Fibroblast of villous mesenchyme (primary cell): ENCODE measurements at regions not wholly inside any gene's neighbourhood (a gene's known extent, or its start where the extent isn't known, plus 50 kb on each side); places are given as distances from the start of the nearest gene placed in this dataset.

ENCODE experiments used
- DNase-seq: peaks from one replicate; pipeline ENCODE4 v3.0.0-alpha.2; 2010; ENCODE audit warnings: low read depth
- H3K4me3 ChIP-seq: 2 replicates; pipeline ENCODE4 v1.5.1; 2011; ENCODE audit warnings: low read depth, mild to moderate bottlenecking, low read length
- CTCF ChIP-seq: IDR thresholded peaks from 2 replicates; pipeline ENCODE4 v1.5.1; 2012; ENCODE audit warnings: low read depth, mild to moderate bottlenecking, low read length; ENCODE audit not compliant: insufficient read depth

GRCh38 chr2:223464071-223464470, 138.1 kb downstream of the SCG2 start:
- no peak overlapping the region for H3K4me3 ChIP-seq
- no peak for DNase-seq
- no peak for TF ChIP-seq CTCF

- peak; percentile 99 for DNase-seq
- TF ChIP-seq CTCF: no peak
- H3K4me3 ChIP-seq: no peak overlapping the region
These were observed 136.4 kb downstream of the SCG2 start for GRCh38 chr2:223465793-223466192.

- H3K4me3 ChIP-seq: no peak overlapping the region
- no peak for TF ChIP-seq CTCF
- DNase-seq: peak; percentile 31
These were observed 135.0 kb downstream of the SCG2 start for GRCh38 chr2:223467196-223467595.

- H3K4me3 ChIP-seq: no peak overlapping the region
- TF ChIP-seq CTCF: no peak
- DNase-seq: peak; percentile 92
These were observed 132.7 kb downstream of the SCG2 start for GRCh38 chr2:223469270-223470046.

- DNase-seq: no peak
- H3K4me3 ChIP-seq: no peak overlapping the region
- no peak for TF ChIP-seq CTCF
These were observed 131.6 kb downstream of the SCG2 start for GRCh38 chr2:223470602-223471001.

GRCh38 chr2:223472771-223473170, 129.4 kb downstream of the SCG2 start:
- no peak for TF ChIP-seq CTCF
- no peak for DNase-seq
- no peak overlapping the region for H3K4me3 ChIP-seq

GRCh38 chr2:223474893-223475292, 127.3 kb downstream of the SCG2 start:
- DNase-seq: no peak
- no peak overlapping the region for H3K4me3 ChIP-seq
- no peak for TF ChIP-seq CTCF
